ENCODE measurements at regions not wholly inside any gene's neighbourhood (a gene's known extent, or its start where the extent isn't known, plus 50 kb on each side); places are given as distances from the start of the nearest gene placed in this dataset.
"Not testable (repeated sequence)": the region's sequence is repeated elsewhere in the genome, so short reads cannot be mapped to it uniquely, and the experiment has no call there.

DNA sequence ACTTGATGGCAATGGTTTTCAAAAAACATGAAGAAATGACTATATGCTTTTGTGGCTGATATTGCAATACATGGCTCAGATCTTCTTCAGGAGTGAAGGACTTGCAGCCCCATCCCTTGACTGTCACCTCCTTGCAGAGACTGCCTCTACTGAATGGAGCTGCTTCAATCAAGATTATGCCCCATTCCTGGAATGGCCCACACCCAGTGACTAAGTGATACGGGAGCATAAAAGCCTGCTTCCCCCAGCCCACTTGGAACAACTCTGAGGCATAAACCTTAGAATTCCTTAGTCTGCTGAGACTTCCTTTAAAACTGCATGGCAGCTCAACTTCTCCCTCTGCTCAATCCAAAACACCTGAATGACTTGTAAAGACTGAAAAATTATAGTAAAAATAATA is 957.1 kb downstream of the SORCS3 start:
- DNase-seq = no peak

GRCh38 chr10:105597312-105597711 is 956.2 kb downstream of the SORCS3 start:
- DNase-seq = no peak

GRCh38 chr10:105596749-105597148 is 955.7 kb downstream of the SORCS3 start:
- no peak for DNase-seq

GRCh38 chr10:105594296-105594695 is 953.2 kb downstream of the SORCS3 start:
- DNase-seq = no peak

DNA sequence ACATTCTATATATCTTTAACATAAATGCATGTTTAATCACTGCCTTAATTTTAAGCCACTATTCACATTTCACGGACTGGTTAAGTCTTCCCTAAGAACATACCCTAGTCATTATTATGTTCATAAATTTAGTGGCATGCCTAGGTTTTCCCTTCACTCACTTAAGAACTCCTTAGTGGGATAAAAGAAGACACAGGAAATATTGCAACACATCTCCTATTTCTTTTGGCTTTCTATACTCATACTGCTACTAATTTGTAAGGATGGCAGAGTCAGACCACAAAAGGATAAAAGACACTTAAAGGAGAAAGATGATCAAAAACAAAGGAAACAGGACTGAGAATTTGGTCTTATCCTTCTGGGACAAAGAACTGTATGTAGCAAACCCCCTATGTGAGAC is 951.4 kb downstream of the SORCS3 start:
- no peak for DNase-seq

DNA sequence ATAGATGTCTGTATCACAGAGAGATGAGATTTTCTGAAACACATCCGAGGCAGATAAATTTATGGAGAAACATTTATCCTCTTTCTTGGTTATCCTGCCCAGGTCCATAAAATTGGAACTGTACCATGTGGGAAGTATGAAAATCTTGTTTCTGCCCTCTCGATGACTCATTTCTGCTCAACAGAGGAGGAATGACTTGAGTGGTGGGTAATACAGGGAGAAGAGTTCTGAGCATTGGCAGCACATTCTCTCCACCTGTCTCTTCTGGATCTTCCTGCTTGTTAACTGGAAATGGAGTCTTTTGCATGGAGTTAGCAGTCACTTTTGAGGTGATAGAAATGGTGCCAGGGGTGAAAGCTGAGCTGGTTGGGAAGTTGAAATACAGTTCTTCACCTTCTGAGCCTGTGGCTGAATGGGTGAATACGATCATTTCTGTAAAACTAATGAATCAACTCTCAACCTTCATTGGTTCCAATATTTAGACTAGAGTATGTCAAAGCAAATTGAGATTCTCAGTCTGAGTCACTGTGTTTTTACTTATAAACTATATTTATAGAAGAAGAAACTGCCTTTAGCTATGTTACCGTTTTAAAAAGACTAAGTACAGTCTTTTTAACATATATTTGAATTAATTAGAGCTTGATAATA is 945.5 kb downstream of the SORCS3 start:
- no peak for DNase-seq

DNA sequence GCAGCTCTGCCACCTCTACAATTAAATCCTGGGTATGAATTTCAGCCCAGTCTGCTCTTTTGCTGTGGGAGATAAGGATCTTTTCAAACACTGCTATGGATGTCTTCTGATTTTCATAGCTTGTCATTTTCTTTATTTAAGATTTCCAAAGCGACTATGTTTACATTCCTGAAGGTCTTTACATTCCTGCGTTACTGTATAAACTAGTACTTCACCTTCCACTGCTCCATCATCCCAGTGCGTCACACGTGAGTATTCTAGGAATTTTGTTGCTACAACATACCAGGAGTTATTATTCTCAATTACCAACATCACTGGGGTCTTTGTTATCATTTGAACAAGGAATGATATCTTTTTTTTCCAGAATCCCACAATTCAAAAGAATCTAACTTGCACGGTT is 944.7 kb downstream of the SORCS3 start:
- DNase-seq = no peak

DNA sequence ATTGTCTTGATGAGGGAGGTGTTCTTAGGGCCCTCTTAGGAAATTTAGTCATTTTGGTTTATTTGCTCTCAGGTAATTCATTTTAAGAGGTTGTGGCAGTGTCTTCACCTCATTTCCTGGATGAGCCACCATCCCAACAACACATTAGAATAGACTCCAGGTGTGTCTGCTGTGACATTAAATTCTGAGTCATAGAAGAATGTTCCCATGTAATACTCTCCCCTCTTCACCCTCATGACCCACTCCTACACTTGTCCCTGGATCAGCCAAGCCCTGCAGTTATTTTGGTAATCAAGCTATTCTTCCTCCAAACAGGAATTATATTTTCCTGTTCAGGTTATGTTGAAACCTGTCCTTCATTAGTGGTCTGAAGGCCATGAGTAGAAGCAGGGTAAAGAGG is 944.1 kb downstream of the SORCS3 start:
- DNase-seq = no peak

GRCh38 chr10:105579112-105579511 is 938.0 kb downstream of the SORCS3 start:
- DNase-seq = no peak

DNA sequence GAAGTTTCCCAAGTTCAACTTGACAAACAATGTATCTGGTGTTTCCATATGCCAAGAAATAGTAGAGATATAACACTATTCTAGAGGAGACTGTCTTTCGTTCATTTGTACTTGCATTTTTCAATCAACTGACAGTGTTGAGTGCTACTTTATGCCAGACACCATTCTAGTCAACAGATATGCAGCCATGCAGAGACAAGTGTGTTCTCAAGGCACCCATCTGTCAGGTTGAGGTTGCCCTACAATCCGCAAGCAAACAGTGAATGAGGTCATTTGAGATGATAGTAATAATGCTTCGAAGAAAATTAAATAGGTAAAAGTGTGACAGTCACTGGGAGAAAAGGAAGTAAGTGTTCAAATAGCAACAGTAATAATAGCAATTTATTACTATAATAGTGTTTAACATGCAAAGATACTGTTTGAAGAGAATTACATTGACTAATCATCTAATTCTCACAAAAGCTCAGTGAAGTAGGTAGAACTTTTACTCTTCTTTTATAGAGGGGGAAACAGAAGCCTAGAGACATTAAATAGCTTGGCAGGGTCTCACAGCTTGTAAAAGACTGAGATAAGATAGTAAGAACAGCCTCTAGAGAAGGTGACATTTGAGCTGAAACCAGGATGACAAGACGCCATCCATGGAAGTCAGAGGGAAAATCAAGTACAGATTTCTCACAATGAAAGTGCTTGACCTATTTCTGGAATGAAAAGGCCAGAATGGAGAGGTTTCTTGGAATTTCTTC is 936.9 kb downstream of the SORCS3 start:
- no peak for DNase-seq

DNA sequence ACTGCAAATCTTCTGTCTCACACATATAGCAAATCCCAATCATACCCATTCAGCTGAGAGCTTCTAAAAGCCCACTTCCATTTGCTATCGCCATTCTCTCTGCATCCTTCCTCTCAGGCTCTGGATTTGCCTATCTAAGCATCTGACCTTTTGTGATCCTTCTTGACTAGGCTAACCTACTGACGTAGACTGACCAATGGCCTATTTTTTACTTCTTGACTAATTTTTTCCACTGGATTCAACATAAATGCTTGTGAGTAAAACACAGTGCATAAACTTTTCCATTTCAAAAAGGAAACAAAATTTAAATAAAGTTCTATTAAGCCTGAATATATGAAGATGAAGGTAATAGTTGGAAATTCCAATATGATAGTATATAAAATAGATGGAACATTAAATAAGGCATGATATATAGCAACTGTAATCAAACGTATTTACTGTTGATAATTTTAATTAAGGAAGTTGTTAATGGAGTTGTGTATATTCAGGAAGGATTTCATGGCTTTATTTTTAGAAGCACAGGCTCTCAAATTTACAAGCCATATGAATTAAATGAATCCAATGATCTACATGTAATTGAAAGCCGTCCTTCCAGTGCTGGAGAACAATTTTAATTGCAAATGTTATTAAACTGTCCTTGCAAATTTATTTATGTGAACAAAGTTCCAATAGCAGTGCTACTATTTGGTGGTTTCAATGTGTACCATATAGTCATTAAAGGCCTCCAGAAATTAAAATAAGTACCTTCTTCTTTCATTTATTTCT is 918.4 kb downstream of the SORCS3 start:
- DNase-seq = no peak

DNA sequence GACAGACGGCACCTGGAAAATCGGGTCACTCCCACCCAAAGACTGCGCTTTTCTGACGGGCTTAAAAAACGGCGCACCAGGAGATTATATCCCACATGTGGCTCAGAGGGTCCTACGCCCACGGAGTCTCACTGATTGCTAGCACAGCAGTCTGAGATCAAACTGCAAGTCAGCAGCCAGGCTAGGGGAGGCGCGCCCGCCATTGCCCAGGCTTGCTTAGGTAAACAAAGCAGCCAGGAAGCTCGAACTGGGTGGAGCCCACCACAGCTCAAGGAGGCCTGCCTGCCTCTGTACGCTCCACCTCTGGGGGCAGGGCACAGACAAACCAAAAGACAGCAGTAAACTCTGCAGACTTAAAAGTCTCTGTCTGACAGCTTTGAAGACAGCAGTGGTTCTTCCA is 909.4 kb downstream of the SORCS3 start:
- DNase-seq = not testable (repeated sequence)

- DNase-seq = no peak
Observed at GRCh38 chr10:105549731-105550130, 908.6 kb downstream of the SORCS3 start.

- no peak for DNase-seq
Observed at GRCh38 chr10:105545101-105545500, 904.0 kb downstream of the SORCS3 start.

DNA sequence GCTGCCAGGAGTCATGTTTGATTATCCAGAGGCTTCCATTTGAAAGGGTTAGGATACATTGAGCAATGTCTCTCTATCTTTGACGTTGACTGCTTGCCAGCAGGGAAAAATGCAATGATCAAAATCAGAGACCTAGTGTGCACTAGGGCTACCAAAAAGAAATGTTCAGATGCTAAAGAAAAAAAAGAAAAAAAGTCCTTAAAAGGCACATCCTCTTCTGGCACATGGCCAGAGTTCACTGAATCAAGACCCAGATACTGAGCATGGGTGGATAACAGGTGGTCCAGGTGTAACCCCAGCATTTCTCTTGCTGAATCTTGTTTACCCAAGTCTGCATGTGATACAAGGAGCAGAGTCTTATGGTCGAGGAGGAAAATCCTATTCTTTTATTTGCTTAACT is 899.3 kb downstream of the SORCS3 start:
- no peak for DNase-seq

GRCh38 chr10:105538874-105539273 is 897.8 kb downstream of the SORCS3 start:
- DNase-seq = no peak

- no peak for DNase-seq
Observed at GRCh38 chr10:105535478-105535877, 894.4 kb downstream of the SORCS3 start.

DNA sequence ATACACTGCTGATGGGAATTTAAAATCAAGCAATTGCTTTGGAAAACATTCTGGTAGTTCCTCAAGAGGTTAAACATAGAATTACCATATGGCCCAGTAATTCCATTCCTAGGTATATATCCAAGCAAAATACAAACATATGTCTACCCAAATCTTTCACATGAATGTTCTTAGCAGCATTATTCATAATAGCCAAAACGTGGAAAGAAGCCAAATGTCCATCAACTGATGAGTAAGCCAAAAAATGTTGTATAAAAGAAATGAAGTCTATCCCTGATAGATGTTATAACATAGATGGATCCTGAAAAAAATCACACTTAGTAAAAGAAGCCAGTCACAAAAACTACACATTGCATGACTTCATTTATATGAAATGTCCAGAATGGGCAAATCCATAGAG is 893.0 kb downstream of the SORCS3 start:
- DNase-seq = no peak

DNA sequence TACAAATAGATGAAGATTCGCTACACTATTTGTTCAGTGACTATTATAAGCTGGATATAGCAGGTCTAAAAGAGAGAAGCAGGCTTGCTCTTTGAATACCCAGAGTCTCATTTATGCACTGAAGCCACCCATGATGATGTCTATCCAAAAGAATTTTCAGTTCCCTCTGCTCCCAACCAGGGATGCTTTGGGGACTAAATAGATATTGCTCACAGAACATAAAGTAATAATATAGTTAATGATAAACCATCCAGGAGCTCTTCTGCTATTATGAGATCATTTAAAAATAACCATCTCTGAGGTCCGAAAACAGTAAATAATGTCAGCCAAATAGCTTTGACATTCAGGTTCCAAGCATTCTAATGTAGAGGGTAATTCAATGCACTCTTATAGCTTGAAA is 875.4 kb downstream of the SORCS3 start:
- DNase-seq = no peak

DNA sequence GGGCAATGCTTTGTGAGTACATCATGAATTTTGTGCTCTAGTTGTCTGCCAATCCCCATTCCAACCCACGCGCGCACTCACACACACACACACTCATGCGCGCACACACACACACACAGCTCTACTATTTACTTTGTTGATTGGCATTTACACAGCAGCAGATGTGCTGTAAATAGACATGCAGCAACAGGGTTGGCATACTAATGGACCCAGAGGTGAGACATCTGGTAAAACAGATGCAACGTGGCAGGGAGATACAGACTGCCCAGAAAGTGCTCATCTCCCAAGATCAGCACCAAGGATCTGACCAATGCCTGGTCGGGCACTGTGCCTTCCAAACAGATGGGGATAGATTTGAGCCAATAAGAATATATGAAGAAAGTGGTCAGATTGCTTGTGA is 873.0 kb downstream of the SORCS3 start:
- DNase-seq = no peak

DNA sequence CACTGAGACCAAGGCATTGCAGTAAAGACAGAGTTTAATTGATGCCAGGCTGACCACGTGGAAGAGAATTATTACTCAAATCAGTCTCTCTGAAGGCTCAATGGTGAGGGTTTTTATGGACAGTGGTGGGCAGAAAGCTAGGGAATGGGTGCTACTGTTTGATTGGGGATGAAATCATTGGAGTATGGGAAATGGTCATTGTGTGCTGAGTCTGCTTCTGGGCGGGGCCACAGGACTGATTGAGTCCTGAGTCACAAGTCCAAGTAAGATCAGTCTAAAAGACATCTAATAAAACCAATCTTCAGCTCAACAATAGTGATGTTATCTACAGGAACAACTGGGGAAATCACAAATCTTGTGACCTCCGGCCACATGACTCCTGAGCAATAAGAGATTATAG is 868.4 kb downstream of the SORCS3 start:
- no peak for DNase-seq

DNA sequence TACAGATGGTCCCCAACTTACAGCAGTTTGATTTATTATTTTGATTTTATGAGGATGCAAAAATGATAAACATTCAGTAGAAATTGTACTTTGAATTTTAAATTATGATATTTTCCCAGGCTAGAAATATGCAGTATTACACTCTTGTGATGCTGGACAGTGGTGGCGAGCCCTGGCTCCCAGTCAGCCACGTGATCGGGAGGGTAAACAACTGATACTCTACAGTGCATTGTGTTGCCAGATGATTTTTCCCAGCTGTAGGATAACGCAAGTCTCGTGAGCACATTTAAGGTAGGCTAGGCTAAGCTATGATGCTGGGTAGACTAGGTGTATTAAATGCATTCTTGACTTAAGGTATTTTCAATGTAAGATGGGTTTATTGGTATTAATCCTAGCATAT is 865.2 kb downstream of the SORCS3 start:
- DNase-seq = no peak

- DNase-seq = no peak
Observed at GRCh38 chr10:105503714-105504113, 862.6 kb downstream of the SORCS3 start.

DNA sequence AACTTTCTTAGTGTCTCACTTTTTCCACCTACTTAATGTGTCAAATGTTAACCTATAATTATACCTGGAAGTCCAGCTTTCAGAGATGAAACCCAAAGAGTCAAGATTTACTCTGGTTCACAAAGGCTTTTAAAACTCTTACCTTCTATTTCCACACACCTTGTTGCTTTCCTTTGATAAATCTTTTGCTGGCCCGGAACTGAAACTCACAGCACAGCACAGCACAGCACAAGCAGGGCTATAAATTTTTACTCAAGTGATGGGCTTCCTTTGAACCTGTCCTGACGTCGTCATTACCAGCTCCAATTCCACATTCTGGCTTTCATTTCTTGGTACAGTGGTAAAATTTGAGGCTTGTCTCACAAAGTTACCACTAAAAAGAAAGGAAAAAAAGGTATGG is 861.0 kb downstream of the SORCS3 start:
- no peak for DNase-seq

Data from stimulated activated CD4-positive, alpha-beta T cell treated with anti-CD3 and anti-CD28 coated beads, Interleukin-2, amount 100 ng/mL, for 48 hours (primary cell).